B cell (primary cell): ENCODE measurements at regions not wholly inside any gene's neighbourhood (a gene's known extent, or its start where the extent isn't known, plus 50 kb on each side); places are given as distances from the start of the nearest gene placed in this dataset.

Experiments
- ATAC-seq: fragments of 200-7000 bp; cut with Tn5 transposase; one replicate; pipeline ENCODE4 v1.10.0; 2021; ENCODE audit warnings: low read depth, mild to moderate bottlenecking, moderate number of reproducible peaks, moderate library complexity
- CTCF ChIA-PET: fragments of 350-600 bp; sonication (Branson Sonifier 250); formaldehyde crosslinking; loops from one replicate; lab custom pipeline; 2021; ENCODE audit warnings: antibody characterized with exemption, inconsistent platforms; lab: Charles Lee
- POLR2A ChIA-PET: fragments of 350-600 bp; sonication (Branson Sonifier 250); formaldehyde crosslinking; loops from one replicate; lab custom pipeline; 2021; ENCODE audit warnings: antibody characterized with exemption; lab: Charles Lee
- DNase-seq: peaks from one replicate; pipeline ENCODE4 v3.0.0; 2013
- H2AFZ ChIP-seq: 2 replicates; pipeline ENCODE4 v1.6.1; 2012; ENCODE audit warnings: mild to moderate bottlenecking, low read depth, low read length; ENCODE audit not compliant: insufficient read depth, poor library complexity, severe bottlenecking
- H3K27ac ChIP-seq, 2 donors: 1 replicate in 1 of 2; 2 replicates in 1 of 2; pipeline ENCODE4 v1.5.1; 2012 to 2013; ENCODE audit warnings: low read length in 2 of 2, mild to moderate bottlenecking in 2 of 2, moderate library complexity in 1 of 2
- H3K27me3 ChIP-seq, 4 experiments: fragments of 200-600 bp in 1 of 4; sonication (generic) in 1 of 4; replicated peaks in 1 of 4; 1 replicate in 2 of 4; 2 replicates in 2 of 4; pipeline versions ENCODE4 v1.6.1 to v1.7.0; 2013 to 2016; ENCODE audit warnings: low read length in 3 of 4, mild to moderate bottlenecking in 2 of 4, mixed read lengths in 1 of 4, moderate library complexity in 1 of 4; ENCODE audit not compliant: insufficient read depth in 4 of 4, control insufficient read depth in 3 of 4; ENCODE audit errors: control extremely low read depth in 1 of 4
- H3K36me3 ChIP-seq, 2 experiments: replicated peaks in 1 of 2; 1 replicate in 1 of 2; 2 replicates in 1 of 2; pipeline versions ENCODE4 v1.6.1 to v1.7.1; 2013; ENCODE audit warnings: low read length in 1 of 2; ENCODE audit not compliant: insufficient read depth in 2 of 2, control insufficient read depth in 1 of 2; ENCODE audit errors: control extremely low read depth in 1 of 2, extremely low read depth in 1 of 2
- H3K4me1 ChIP-seq, 2 donors: fragments of 200-600 bp in 1 of 2; sonication (generic) in 1 of 2; 1 replicate in 1 of 2; 2 replicates in 1 of 2; pipeline versions ENCODE4 v1.5.1 to v1.6.1; 2013 to 2017; ENCODE audit warnings: low read length in 2 of 2; ENCODE audit not compliant: control insufficient read depth in 2 of 2, insufficient read depth in 2 of 2
- H3K4me2 ChIP-seq: replicated peaks from 2 replicates; pipeline ENCODE3; 2012; ENCODE audit warnings: mild to moderate bottlenecking, low read depth, low read length; ENCODE audit not compliant: poor library complexity, severe bottlenecking
- H3K4me3 ChIP-seq, 5 experiments: fragments of 200-600 bp in 1 of 5; sonication (generic) in 1 of 5; 1 replicate in 3 of 5; 2 replicates in 2 of 5; pipeline versions ENCODE4 v1.5.1 to v1.7.0; 2011 to 2016; ENCODE audit warnings: low read length in 4 of 5, mild to moderate bottlenecking in 4 of 5, low read depth in 2 of 5, control low read depth in 1 of 5, moderate library complexity in 1 of 5; ENCODE audit not compliant: insufficient read depth in 1 of 5; ENCODE audit errors: control extremely low read depth in 1 of 5, extremely low read depth in 1 of 5
- H3K79me2 ChIP-seq: fragments of 200-600 bp; sonication (generic); one replicate; pipeline ENCODE4 v1.6.0; 2016; ENCODE audit warnings: low read length; ENCODE audit not compliant: control insufficient read depth, insufficient read depth
- H3K9ac ChIP-seq: fragments of 200-600 bp; sonication (generic); 2 replicates; pipeline ENCODE4 v1.6.1; 2017; ENCODE audit warnings: mild to moderate bottlenecking, low read length, moderate library complexity
- H3K9me3 ChIP-seq, 3 donors: one replicate each; pipeline versions ENCODE4 v1.6.1 to v1.7.1; 2013; ENCODE audit warnings: low read length in 2 of 3; ENCODE audit not compliant: control insufficient read depth in 2 of 3, insufficient read depth in 1 of 3; ENCODE audit errors: control extremely low read depth in 1 of 3
- H4K20me1 ChIP-seq: 2 replicates; pipeline ENCODE4 v1.6.0; 2012; ENCODE audit warnings: mild to moderate bottlenecking, low read length; ENCODE audit not compliant: insufficient read depth, control insufficient read depth, poor library complexity, severe bottlenecking
- H3K27ac Mint-ChIP-seq: one replicate; pipeline ENCODE4 v1.8.0; 2021; ENCODE audit warnings: mixed read lengths
- H3K27me3 Mint-ChIP-seq: one replicate; pipeline ENCODE4 v1.8.0; 2021; ENCODE audit warnings: mixed read lengths
- H3K4me1 Mint-ChIP-seq: one replicate; pipeline ENCODE4 v1.8.0; 2021; ENCODE audit warnings: mixed read lengths
- H3K4me3 Mint-ChIP-seq: one replicate; pipeline ENCODE4 v1.8.0; 2021; ENCODE audit warnings: mixed read lengths
- H3K9me3 Mint-ChIP-seq: one replicate; pipeline ENCODE4 v1.8.0; 2022; ENCODE audit warnings: mixed read lengths; ENCODE audit not compliant: insufficient read depth
- EZH2 ChIP-seq: IDR thresholded peaks from 2 replicates; pipeline ENCODE4 v1.6.1; 2012; ENCODE audit warnings: borderline replicate concordance, low read depth, mild to moderate bottlenecking, moderate library complexity, low read length; ENCODE audit not compliant: insufficient read depth, poor library complexity, severe bottlenecking
- WGBS: methylation state at CpG from one replicate; pipeline ENCODE4 v1.1.5; 2013; ENCODE audit warnings: missing lambda C conversion rate; ENCODE audit not compliant: insufficient coverage; 5-methylcytosine and 5-hydroxymethylcytosine counted together
- intact Hi-C: fragments of 100-400 bp; cut with micrococcal nuclease; formaldehyde crosslinking; loops from one replicate; pipeline ENCODE4 v1.10.0; 2022
- TF ChIP-seq, protein P1 (sequence below): fragments of 200-600 bp; IDR thresholded peaks from one replicate; pipeline ENCODE4 v1.8.0; 2022; ENCODE audit warnings: antibody characterized with exemption, mild to moderate bottlenecking

DNA sequence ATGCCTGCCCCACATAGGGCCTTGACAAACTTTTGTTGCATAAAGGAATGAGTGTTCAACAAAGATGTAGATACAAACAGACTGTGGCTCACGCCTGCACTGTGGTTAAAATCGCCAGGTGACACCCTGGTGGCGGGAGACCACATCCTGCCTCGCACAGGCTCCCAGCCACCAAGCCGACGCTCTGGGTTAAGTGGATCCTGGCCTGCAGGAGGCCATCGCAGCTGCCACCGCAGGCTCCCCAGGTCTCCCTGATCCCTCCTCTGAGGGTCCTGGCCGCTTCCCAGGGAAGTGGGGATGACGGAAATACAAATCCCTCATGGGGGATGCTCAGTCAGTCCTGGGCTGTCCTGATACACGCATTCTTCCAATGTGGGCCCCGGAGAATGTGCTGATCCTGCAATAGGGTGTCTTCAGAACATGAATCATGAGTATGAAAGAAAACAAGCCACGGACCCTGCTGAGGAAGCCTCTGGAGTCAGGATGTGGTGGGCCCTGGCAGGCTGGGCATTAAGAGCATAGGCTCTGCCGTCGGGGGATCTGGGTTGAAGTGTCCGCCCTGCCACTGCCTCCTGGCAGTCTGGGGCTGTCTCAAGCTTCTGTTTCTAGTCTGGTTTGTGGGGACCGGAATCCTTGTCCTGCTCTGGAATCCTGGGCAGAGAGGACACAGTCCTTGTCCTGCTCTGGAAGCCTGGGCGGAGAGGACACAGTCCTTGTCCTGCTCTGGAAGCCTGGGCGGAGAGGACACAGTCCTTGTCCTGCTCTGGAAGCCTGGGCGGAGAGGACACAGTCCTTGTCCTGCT is 53.5 kb upstream of the BEGAIN start:
- Mint-ChIP-seq H3K27me3 (peaks cover 21% of the 10 kb centered on the region), H3K4me1 (peaks cover 11% of the 10 kb centered on the region), H3K9me3 (no peaks in the 10 kb centered on the region), H3K27ac (no peak overlapping the region), H3K4me3 (no peak overlapping the region)
- intact Hi-C loops: no loop called here
- peak; percentile 56 for DNase-seq
- Histone ChIP-seq H3K4me2 (peak overlapping the region; percentile 43), H3K27ac (no peak overlapping the region), H3K9ac (no peak overlapping the region), H3K4me3 (no peak overlapping the region), H3K27me3 (peaks cover 0 to 6% (median 0%) of the 10 kb centered on the region in 4 experiments), H4K20me1 (no peaks in the 10 kb centered on the region), H3K36me3 (no peaks in the 10 kb centered on the region), H3K4me1 (peaks cover 15 to 19% of the 10 kb centered on the region in 2 donors), H3K79me2 (no peaks in the 10 kb centered on the region), H2AFZ (peak overlapping the region; percentile 40), H3K9me3 (peaks cover 0 to 6% (median 0%) of the 10 kb centered on the region in 3 donors)
- POLR2A ChIA-PET: no interaction called here
- CTCF ChIA-PET: no interaction called here
- WGBS: 13% methylated on average over 18 of the region's 20 CpGs
- no peak for TF ChIP-seq EZH2
- TF ChIP-seq, protein P1, sequence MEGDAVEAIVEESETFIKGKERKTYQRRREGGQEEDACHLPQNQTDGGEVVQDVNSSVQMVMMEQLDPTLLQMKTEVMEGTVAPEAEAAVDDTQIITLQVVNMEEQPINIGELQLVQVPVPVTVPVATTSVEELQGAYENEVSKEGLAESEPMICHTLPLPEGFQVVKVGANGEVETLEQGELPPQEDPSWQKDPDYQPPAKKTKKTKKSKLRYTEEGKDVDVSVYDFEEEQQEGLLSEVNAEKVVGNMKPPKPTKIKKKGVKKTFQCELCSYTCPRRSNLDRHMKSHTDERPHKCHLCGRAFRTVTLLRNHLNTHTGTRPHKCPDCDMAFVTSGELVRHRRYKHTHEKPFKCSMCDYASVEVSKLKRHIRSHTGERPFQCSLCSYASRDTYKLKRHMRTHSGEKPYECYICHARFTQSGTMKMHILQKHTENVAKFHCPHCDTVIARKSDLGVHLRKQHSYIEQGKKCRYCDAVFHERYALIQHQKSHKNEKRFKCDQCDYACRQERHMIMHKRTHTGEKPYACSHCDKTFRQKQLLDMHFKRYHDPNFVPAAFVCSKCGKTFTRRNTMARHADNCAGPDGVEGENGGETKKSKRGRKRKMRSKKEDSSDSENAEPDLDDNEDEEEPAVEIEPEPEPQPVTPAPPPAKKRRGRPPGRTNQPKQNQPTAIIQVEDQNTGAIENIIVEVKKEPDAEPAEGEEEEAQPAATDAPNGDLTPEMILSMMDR: no peak
- ATAC-seq: no peak

DNA sequence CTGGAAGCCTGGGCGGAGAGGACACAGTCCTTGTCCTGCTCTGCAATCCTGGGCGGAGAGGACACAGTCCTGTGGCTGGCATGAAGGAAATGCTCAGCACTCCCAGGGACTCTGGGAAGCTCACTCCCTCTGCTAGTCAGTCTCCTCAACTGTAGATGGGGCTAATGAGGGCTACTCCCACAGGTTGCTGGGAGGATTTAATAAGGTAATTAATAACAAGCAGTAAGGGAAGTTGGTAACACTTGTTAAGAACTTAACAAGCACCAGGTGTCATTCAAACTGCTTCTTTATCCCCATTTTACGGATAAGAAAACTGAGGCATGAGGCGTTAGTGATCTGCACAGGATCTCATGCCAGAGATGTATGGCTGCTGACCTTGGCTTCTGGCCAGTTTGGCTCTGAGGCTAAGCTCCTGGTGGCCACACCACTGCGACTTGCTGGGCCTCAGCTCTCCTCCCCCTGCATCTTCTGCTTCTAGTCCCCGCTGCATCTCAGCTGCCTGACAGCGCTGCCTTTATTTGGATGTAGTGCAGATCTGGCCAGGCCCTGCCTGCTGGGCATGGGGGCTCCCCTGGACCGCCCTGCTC is 54.1 kb upstream of the BEGAIN start:
- ATAC-seq (no peak), DNase-seq (no peak)
- no peak for TF ChIP-seq EZH2
- TF ChIP-seq, protein P1: no peak
- Histone ChIP-seq H4K20me1 (no peaks in the 10 kb centered on the region), H3K4me3 (no peak overlapping the region), H3K36me3 (no peaks in the 10 kb centered on the region), H3K79me2 (no peaks in the 10 kb centered on the region), H3K9ac (no peak overlapping the region), H3K27ac (no peak overlapping the region), H3K4me2 (no peak overlapping the region), H3K4me1 (peaks cover 15 to 20% of the 10 kb centered on the region in 2 donors), H3K27me3 (peaks cover 0 to 10% (median 0%) of the 10 kb centered on the region in 4 experiments), H3K9me3 (peaks cover 0 to 12% (median 0%) of the 10 kb centered on the region in 3 donors), H2AFZ (no peak overlapping the region)
- H3K9me3 Mint-ChIP-seq: peaks cover 3% of the 10 kb centered on the region
- H3K4me3 Mint-ChIP-seq: no peak overlapping the region
- intact Hi-C loops: no loop called here
- ChIA-PET POLR2A (no interaction called here), CTCF (no interaction called here)
- H3K27me3 Mint-ChIP-seq: peaks cover 26% of the 10 kb centered on the region
- H3K4me1 Mint-ChIP-seq: peaks cover 11% of the 10 kb centered on the region
- 94% methylated on average over 8 of the region's 8 CpGs for WGBS
- no peak overlapping the region for H3K27ac Mint-ChIP-seq
